ENCODE measurements at regions not wholly inside any gene's neighbourhood (a gene's known extent, or its start where the extent isn't known, plus 50 kb on each side); places are given as distances from the start of the nearest gene placed in this dataset.

DNA sequence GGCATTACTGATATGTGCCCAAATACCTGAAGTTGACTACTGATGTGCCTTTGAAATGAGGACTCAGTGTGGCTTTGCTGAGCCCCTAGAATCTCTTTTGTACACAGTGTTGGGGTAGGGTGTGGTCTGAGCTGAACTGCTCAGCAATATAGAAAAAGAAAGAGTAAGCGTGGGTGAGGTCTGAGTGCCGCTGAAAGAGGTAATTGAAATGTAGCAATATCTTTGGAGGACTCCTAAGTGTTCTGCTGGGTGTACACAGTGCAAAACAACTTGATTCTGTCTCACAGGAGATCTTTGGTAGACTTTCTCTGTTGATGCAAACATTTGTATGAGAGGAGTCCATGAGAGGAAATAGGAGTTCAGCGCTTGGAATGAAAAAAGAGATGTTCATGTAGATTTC, 73.7 kb upstream of the PTPN5 start:
- TF ChIP-seq RCOR1 (IDR thresholded peaks at IDR 0.05; ENCODE audit: low read depth, low read length) (no peak), SMC3 (IDR thresholded peaks at IDR 0.05) (no peak), POLR2A (IDR thresholded peaks at IDR 0.05; ENCODE audit: low read length) (no peak), EP300 (IDR thresholded peaks at IDR 0.05) (no peak), NPAS2 (CRISPR knock-in tag; IDR thresholded peaks at IDR 0.05; ENCODE audit: borderline replicate concordance) (no peak)
- TF ChIP-seq, protein P1, sequence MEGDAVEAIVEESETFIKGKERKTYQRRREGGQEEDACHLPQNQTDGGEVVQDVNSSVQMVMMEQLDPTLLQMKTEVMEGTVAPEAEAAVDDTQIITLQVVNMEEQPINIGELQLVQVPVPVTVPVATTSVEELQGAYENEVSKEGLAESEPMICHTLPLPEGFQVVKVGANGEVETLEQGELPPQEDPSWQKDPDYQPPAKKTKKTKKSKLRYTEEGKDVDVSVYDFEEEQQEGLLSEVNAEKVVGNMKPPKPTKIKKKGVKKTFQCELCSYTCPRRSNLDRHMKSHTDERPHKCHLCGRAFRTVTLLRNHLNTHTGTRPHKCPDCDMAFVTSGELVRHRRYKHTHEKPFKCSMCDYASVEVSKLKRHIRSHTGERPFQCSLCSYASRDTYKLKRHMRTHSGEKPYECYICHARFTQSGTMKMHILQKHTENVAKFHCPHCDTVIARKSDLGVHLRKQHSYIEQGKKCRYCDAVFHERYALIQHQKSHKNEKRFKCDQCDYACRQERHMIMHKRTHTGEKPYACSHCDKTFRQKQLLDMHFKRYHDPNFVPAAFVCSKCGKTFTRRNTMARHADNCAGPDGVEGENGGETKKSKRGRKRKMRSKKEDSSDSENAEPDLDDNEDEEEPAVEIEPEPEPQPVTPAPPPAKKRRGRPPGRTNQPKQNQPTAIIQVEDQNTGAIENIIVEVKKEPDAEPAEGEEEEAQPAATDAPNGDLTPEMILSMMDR (IDR thresholded peaks at IDR 0.05), result no peak
- TF ChIP-seq, protein P2, sequence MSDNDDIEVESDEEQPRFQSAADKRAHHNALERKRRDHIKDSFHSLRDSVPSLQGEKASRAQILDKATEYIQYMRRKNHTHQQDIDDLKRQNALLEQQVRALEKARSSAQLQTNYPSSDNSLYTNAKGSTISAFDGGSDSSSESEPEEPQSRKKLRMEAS (IDR thresholded peaks at IDR 0.05), result no peak

All from A549 (cell line).